A549 (cell line): ENCODE measurements at regions not wholly inside any gene's neighbourhood (a gene's known extent, or its start where the extent isn't known, plus 50 kb on each side); places are given as distances from the start of the nearest gene placed in this dataset.

Experiments used
- ATAC-seq, 2 experiments: fragments of 200-7000 bp in 1 of 2; fragments of >200 bp in 1 of 2; cut with Nextera tagmentation in 1 of 2; cut with Tn5 transposase in 1 of 2; 3 replicates each; pipeline versions ENCODE4 v1.8.0 to v1.9.1; 2018 to 2020; ENCODE audit warnings: mild to moderate bottlenecking in 1 of 2, moderate library complexity in 1 of 2
- CTCF ChIA-PET: fragments of 300-600 bp; sonication (Branson Sonifier 250); formaldehyde crosslinking; extraction: SDS; loops from one replicate; lab custom pipeline; 2021; ENCODE audit warnings: antibody characterized with exemption, inconsistent platforms; lab: Yijun Ruan, JAX
- POLR2A ChIA-PET: fragments of 350-600 bp; formaldehyde crosslinking; extraction: SDS; loops from one replicate; lab custom pipeline; 2021; ENCODE audit warnings: antibody characterized with exemption, inconsistent platforms; lab: Yijun Ruan, JAX
- DNase-seq, 2 experiments: peaks; one replicate each; pipeline versions ENCODE4 v3.0.0 to v3.0.0-alpha.2; 2011 to 2016; ENCODE audit warnings: low read depth in 1 of 2, low spot score in 1 of 2
- FAIRE-seq: peaks from 2 replicates; lab custom pipeline; 2011; peaks lifted over from hg19 to GRCh38; lab: Jason Lieb, UNC
- H3K27ac ChIP-seq, 2 experiments: fragments of >200 bp; sonication (Bioruptor Twin); formaldehyde crosslinking; 3 replicates each; pipeline ENCODE4 v1.5.1; 2016 to 2017
- H3K4me1 ChIP-seq: fragments of >200 bp; sonication (Bioruptor Twin); formaldehyde crosslinking; 3 replicates; pipeline ENCODE4 v1.6.1; 2016
- H3K4me2 ChIP-seq: fragments of >200 bp; sonication (Bioruptor Twin); formaldehyde crosslinking; 3 replicates; pipeline ENCODE4 v1.6.1; 2016
- H3K4me3 ChIP-seq: fragments of >200 bp; sonication (Bioruptor Twin); formaldehyde crosslinking; 3 replicates; pipeline ENCODE4 v1.5.1; 2016
- H3K9me3 ChIP-seq: fragments of >200 bp; sonication (Bioruptor Twin); formaldehyde crosslinking; 3 replicates; pipeline ENCODE4 v1.6.1; 2016
- BCL3 ChIP-seq: fragments of >200 bp; sonication (Bioruptor Twin); formaldehyde crosslinking; IDR thresholded peaks from 3 replicates; pipeline ENCODE4 v1.6.1; 2016
- BHLHE40 ChIP-seq: IDR thresholded peaks from 2 replicates; pipeline ENCODE4 v1.6.1; 2012; ENCODE audit warnings: low read depth, low read length, inconsistent platforms
- CBX2 ChIP-seq: fragments of 200-600 bp; sonication (generic); IDR thresholded peaks from 2 replicates; pipeline ENCODE4 v1.6.1; 2016; ENCODE audit warnings: low read depth, mild to moderate bottlenecking, borderline replicate concordance
- CEBPB ChIP-seq, 2 experiments: fragments of >200 bp in 1 of 2; sonication (Bioruptor Twin) in 1 of 2; formaldehyde crosslinking in 1 of 2; IDR thresholded peaks; 2 replicates each; pipeline ENCODE4 v1.6.1; 2012 to 2016
- EHF ChIP-seq: fragments of 250-450 bp; sonication (Bioruptor Pico); IDR thresholded peaks from 2 replicates; pipeline ENCODE4 v1.5.0; 2020; ENCODE audit warnings: mild to moderate bottlenecking
- ELK1 ChIP-seq: fragments of 150-350 bp; IDR thresholded peaks from 2 replicates; pipeline ENCODE4 v1.6.1; 2014; ENCODE audit warnings: low read depth, mild to moderate bottlenecking, low read length
- EP300 ChIP-seq, 2 experiments: fragments of >200 bp; sonication (Bioruptor Twin); formaldehyde crosslinking; IDR thresholded peaks; 2 replicates in 1 of 2; 3 replicates in 1 of 2; pipeline ENCODE4 v1.6.1; 2016 to 2017
- FOSB ChIP-seq: fragments of 250-450 bp; sonication (Bioruptor Pico); IDR thresholded peaks from 2 replicates; pipeline ENCODE4 v1.5.0; 2020; ENCODE audit warnings: mild to moderate bottlenecking, moderate library complexity
- FOSL2 ChIP-seq, 2 experiments: fragments of 450-650 bp in 1 of 2; fragments of >200 bp in 1 of 2; sonication (Bioruptor Twin) in 1 of 2; formaldehyde crosslinking; IDR thresholded peaks; 2 replicates each; pipeline versions ENCODE4 v1.5.0 to v1.6.1; 2016 to 2020; ENCODE audit warnings: mild to moderate bottlenecking in 1 of 2, moderate library complexity in 1 of 2
- FOXS1 ChIP-seq: fragments of 250-450 bp; sonication (Bioruptor Pico); IDR thresholded peaks from 2 replicates; pipeline ENCODE4 v1.5.0; 2020; ENCODE audit warnings: mild to moderate bottlenecking, moderate library complexity
- GATA3 ChIP-seq: IDR thresholded peaks from 2 replicates; pipeline ENCODE4 v1.6.1; 2012; ENCODE audit warnings: borderline replicate concordance
- HDAC2 ChIP-seq: fragments of 200-600 bp; sonication (generic); IDR thresholded peaks from 2 replicates; pipeline ENCODE4 v1.6.1; 2016
- HMGXB4 ChIP-seq: fragments of 250-450 bp; sonication (Bioruptor Pico); IDR thresholded peaks from 2 replicates; pipeline ENCODE4 v1.5.0; 2021; ENCODE audit warnings: mild to moderate bottlenecking, moderate library complexity, borderline replicate concordance
- HOXA7 ChIP-seq: fragments of 250-450 bp; sonication (Bioruptor Pico); IDR thresholded peaks from 2 replicates; pipeline ENCODE4 v1.5.0; 2020; ENCODE audit warnings: mild to moderate bottlenecking, moderate library complexity
- HOXB5 ChIP-seq: fragments of 250-450 bp; sonication (Bioruptor Pico); IDR thresholded peaks from 2 replicates; pipeline ENCODE4 v1.5.0; 2020; ENCODE audit warnings: mild to moderate bottlenecking, moderate library complexity
- JUNB ChIP-seq: fragments of >200 bp; sonication (Bioruptor Twin); formaldehyde crosslinking; IDR thresholded peaks from 2 replicates; pipeline ENCODE4 v1.6.1; 2016
- MAZ ChIP-seq: fragments of 150-350 bp; IDR thresholded peaks from 2 replicates; pipeline ENCODE4 v1.6.1; 2014; ENCODE audit warnings: antibody characterized with exemption, low read depth, low read length, borderline replicate concordance
- MYC ChIP-seq: IDR thresholded peaks from 2 replicates; pipeline ENCODE4 v1.6.1; 2012; ENCODE audit warnings: mild to moderate bottlenecking, inconsistent platforms, low read length, improper control_type of control experiment, borderline replicate concordance
- NPAS2 ChIP-seq: fragments of 250-450 bp; sonication (Bioruptor Pico); IDR thresholded peaks from 2 replicates; pipeline ENCODE4 v1.8.0; 2022; ENCODE audit warnings: mild to moderate bottlenecking, moderate library complexity, borderline replicate concordance
- RFX5 ChIP-seq: fragments of 450-650 bp; IDR thresholded peaks from 2 replicates; pipeline ENCODE4 v1.7.1; 2014; ENCODE audit warnings: antibody characterized with exemption, mild to moderate bottlenecking, moderate library complexity
- RNF2 ChIP-seq: fragments of 200-600 bp; sonication (generic); IDR thresholded peaks from 2 replicates; pipeline ENCODE4 v1.6.1; 2016; ENCODE audit warnings: low read depth, mild to moderate bottlenecking, antibody characterized with exemption, moderate library complexity, borderline replicate concordance
- USF2 ChIP-seq: fragments of 450-650 bp; IDR thresholded peaks from 2 replicates; pipeline ENCODE4 v1.6.1; 2014; ENCODE audit warnings: antibody characterized with exemption
- ZFP36 ChIP-seq: fragments of 450-650 bp; IDR thresholded peaks from 2 replicates; pipeline ENCODE4 v1.6.1; 2014; ENCODE audit warnings: borderline replicate concordance; ENCODE audit not compliant: partially characterized antibody
- WGBS: methylation state at CpG from one replicate; pipeline ENCODE4 v1.1.6; 2017; ENCODE audit errors: missing lambda C conversion rate; 5-methylcytosine and 5-hydroxymethylcytosine counted together
- TF ChIP-seq, protein P1 (sequence below): fragments of 250-450 bp; sonication (Bioruptor Pico); IDR thresholded peaks from 2 replicates; pipeline ENCODE4 v1.5.0; 2020; ENCODE audit warnings: low read depth, mild to moderate bottlenecking, moderate library complexity
- TF ChIP-seq, protein P2 (sequence below): IDR thresholded peaks from 2 replicates; pipeline ENCODE4 v1.6.1; 2012; ENCODE audit warnings: low read depth, borderline replicate concordance
- TF ChIP-seq, protein P3 (sequence below): fragments of >200 bp; sonication (Bioruptor Twin); formaldehyde crosslinking; IDR thresholded peaks from 3 replicates; pipeline ENCODE4 v1.5.1; 2016

- no peak overlapping the region for H3K27ac ChIP-seq
- no peak overlapping the region for H3K4me2 ChIP-seq
- no peak for TF ChIP-seq GATA3
- TF ChIP-seq EP300 (IDR thresholded peaks at IDR 0.05) = no peak
- TF ChIP-seq CBX2 = no peak
- no peak for TF ChIP-seq BHLHE40
- TF ChIP-seq HDAC2 = no peak
- TF ChIP-seq, protein P1, sequence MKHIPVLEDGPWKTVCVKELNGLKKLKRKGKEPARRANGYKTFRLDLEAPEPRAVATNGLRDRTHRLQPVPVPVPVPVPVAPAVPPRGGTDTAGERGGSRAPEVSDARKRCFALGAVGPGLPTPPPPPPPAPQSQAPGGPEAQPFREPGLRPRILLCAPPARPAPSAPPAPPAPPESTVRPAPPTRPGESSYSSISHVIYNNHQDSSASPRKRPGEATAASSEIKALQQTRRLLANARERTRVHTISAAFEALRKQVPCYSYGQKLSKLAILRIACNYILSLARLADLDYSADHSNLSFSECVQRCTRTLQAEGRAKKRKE (CRISPR knock-in tag) = no peak
- TF ChIP-seq, protein P2, sequence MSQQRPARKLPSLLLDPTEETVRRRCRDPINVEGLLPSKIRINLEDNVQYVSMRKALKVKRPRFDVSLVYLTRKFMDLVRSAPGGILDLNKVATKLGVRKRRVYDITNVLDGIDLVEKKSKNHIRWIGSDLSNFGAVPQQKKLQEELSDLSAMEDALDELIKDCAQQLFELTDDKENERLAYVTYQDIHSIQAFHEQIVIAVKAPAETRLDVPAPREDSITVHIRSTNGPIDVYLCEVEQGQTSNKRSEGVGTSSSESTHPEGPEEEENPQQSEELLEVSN = no peak
- no peak for TF ChIP-seq FOSB
- TF ChIP-seq HOXA7 (CRISPR knock-in tag) = no peak
- no peak for TF ChIP-seq MAZ
- no peak for TF ChIP-seq RNF2
- no peak for TF ChIP-seq RFX5
- TF ChIP-seq, protein P3, sequence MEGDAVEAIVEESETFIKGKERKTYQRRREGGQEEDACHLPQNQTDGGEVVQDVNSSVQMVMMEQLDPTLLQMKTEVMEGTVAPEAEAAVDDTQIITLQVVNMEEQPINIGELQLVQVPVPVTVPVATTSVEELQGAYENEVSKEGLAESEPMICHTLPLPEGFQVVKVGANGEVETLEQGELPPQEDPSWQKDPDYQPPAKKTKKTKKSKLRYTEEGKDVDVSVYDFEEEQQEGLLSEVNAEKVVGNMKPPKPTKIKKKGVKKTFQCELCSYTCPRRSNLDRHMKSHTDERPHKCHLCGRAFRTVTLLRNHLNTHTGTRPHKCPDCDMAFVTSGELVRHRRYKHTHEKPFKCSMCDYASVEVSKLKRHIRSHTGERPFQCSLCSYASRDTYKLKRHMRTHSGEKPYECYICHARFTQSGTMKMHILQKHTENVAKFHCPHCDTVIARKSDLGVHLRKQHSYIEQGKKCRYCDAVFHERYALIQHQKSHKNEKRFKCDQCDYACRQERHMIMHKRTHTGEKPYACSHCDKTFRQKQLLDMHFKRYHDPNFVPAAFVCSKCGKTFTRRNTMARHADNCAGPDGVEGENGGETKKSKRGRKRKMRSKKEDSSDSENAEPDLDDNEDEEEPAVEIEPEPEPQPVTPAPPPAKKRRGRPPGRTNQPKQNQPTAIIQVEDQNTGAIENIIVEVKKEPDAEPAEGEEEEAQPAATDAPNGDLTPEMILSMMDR = no peak
- TF ChIP-seq NPAS2 (CRISPR knock-in tag) = no peak
- no peak for TF ChIP-seq CEBPB (IDR thresholded peaks at IDR 0.05)
- no peaks in the 10 kb centered on the region for H3K9me3 ChIP-seq
- WGBS = 13% methylated on average over 2 of the region's 2 CpGs
- CTCF ChIA-PET = no interaction called here
- FAIRE-seq = no peak
- no peak for DNase-seq
- no peak for ATAC-seq
- POLR2A ChIA-PET = no interaction called here
- no peak overlapping the region for H3K4me3 ChIP-seq
- H3K4me1 ChIP-seq = no peaks in the 10 kb centered on the region
These were observed 351.2 kb downstream of the TRAM1L1 start for GRCh38 chr4:116734178-116734577.

- H3K27ac ChIP-seq = no peak overlapping the region
- ChIA-PET POLR2A (no interaction called here), CTCF (interaction anchor here (0.7 kb wide), 1 partner anchor 24 kb away, joined by 3 read pairs; no protein-coding TSS in a partner anchor)
- no peak overlapping the region for H3K4me2 ChIP-seq
- 7% methylated on average over 4 of the region's 4 CpGs for WGBS
- DNase-seq = no peak
- no peak for TF ChIP-seq JUNB
- no peak for TF ChIP-seq FOSL2 (IDR thresholded peaks at IDR 0.05)
- no peak for TF ChIP-seq FOSL2 (CRISPR knock-in tag; IDR thresholded peaks at IDR 0.05)
- no peak for TF ChIP-seq HOXA7 (CRISPR knock-in tag)
- TF ChIP-seq USF2 = no peak
- TF ChIP-seq HOXB5 (CRISPR knock-in tag) = no peak
- TF ChIP-seq ZFP36 = no peak
- TF ChIP-seq HDAC2 = no peak
- no peak for TF ChIP-seq FOXS1
- TF ChIP-seq HMGXB4 (CRISPR knock-in tag) = no peak
- TF ChIP-seq, protein P3 = no peak
- TF ChIP-seq MYC = no peak
- TF ChIP-seq EHF (CRISPR knock-in tag) = no peak
- TF ChIP-seq BCL3 = no peak
- TF ChIP-seq ELK1 = no peak
- H3K4me1 ChIP-seq = no peaks in the 10 kb centered on the region
- H3K9me3 ChIP-seq = no peaks in the 10 kb centered on the region
- H3K4me3 ChIP-seq = no peak overlapping the region
- no peak for FAIRE-seq
- ATAC-seq = no peak
These were observed 352.0 kb downstream of the TRAM1L1 start for GRCh38 chr4:116733370-116733769.
